A549 (cell line): ENCODE measurements at regions not wholly inside any gene's neighbourhood (a gene's known extent, or its start where the extent isn't known, plus 50 kb on each side); places are given as distances from the start of the nearest gene placed in this dataset.

Experiments used
- ATAC-seq, 2 experiments: fragments of 200-7000 bp in 1 of 2; fragments of >200 bp in 1 of 2; cut with Nextera tagmentation in 1 of 2; cut with Tn5 transposase in 1 of 2; 3 replicates each; pipeline versions ENCODE4 v1.8.0 to v1.9.1; 2018 to 2020; ENCODE audit warnings: mild to moderate bottlenecking in 1 of 2, moderate library complexity in 1 of 2
- CTCF ChIA-PET: fragments of 300-600 bp; sonication (Branson Sonifier 250); formaldehyde crosslinking; extraction: SDS; loops from one replicate; lab custom pipeline; 2021; ENCODE audit warnings: antibody characterized with exemption, inconsistent platforms; lab: Yijun Ruan, JAX
- POLR2A ChIA-PET: fragments of 350-600 bp; formaldehyde crosslinking; extraction: SDS; loops from one replicate; lab custom pipeline; 2021; ENCODE audit warnings: antibody characterized with exemption, inconsistent platforms; lab: Yijun Ruan, JAX
- DNase-seq, 2 experiments: peaks; one replicate each; pipeline versions ENCODE4 v3.0.0 to v3.0.0-alpha.2; 2011 to 2016; ENCODE audit warnings: low read depth in 1 of 2, low spot score in 1 of 2
- FAIRE-seq: peaks from 2 replicates; lab custom pipeline; 2011; peaks lifted over from hg19 to GRCh38; lab: Jason Lieb, UNC
- H3K27ac ChIP-seq, 2 experiments: fragments of >200 bp; sonication (Bioruptor Twin); formaldehyde crosslinking; 3 replicates each; pipeline ENCODE4 v1.5.1; 2016 to 2017
- H3K4me1 ChIP-seq: fragments of >200 bp; sonication (Bioruptor Twin); formaldehyde crosslinking; 3 replicates; pipeline ENCODE4 v1.6.1; 2016
- H3K4me2 ChIP-seq: fragments of >200 bp; sonication (Bioruptor Twin); formaldehyde crosslinking; 3 replicates; pipeline ENCODE4 v1.6.1; 2016
- H3K4me3 ChIP-seq: fragments of >200 bp; sonication (Bioruptor Twin); formaldehyde crosslinking; 3 replicates; pipeline ENCODE4 v1.5.1; 2016
- H3K9me3 ChIP-seq: fragments of >200 bp; sonication (Bioruptor Twin); formaldehyde crosslinking; 3 replicates; pipeline ENCODE4 v1.6.1; 2016
- CEBPB ChIP-seq, 2 experiments: fragments of >200 bp in 1 of 2; sonication (Bioruptor Twin) in 1 of 2; formaldehyde crosslinking in 1 of 2; IDR thresholded peaks; 2 replicates each; pipeline ENCODE4 v1.6.1; 2012 to 2016
- CTCF ChIP-seq: fragments of >200 bp; sonication (Bioruptor Twin); formaldehyde crosslinking; IDR thresholded peaks from 3 replicates; pipeline ENCODE4 v1.5.1; 2016
- EHMT2 ChIP-seq: fragments of 200-600 bp; sonication (generic); IDR thresholded peaks from 2 replicates; pipeline ENCODE4 v1.6.1; 2016; ENCODE audit warnings: antibody characterized with exemption, low read depth, mild to moderate bottlenecking, moderate library complexity
- FOSL2 ChIP-seq, 2 experiments: fragments of 450-650 bp in 1 of 2; fragments of >200 bp in 1 of 2; sonication (Bioruptor Twin) in 1 of 2; formaldehyde crosslinking; IDR thresholded peaks; 2 replicates each; pipeline versions ENCODE4 v1.5.0 to v1.6.1; 2016 to 2020; ENCODE audit warnings: mild to moderate bottlenecking in 1 of 2, moderate library complexity in 1 of 2
- FOXS1 ChIP-seq: fragments of 250-450 bp; sonication (Bioruptor Pico); IDR thresholded peaks from 2 replicates; pipeline ENCODE4 v1.5.0; 2020; ENCODE audit warnings: mild to moderate bottlenecking, moderate library complexity
- HDAC2 ChIP-seq: fragments of 200-600 bp; sonication (generic); IDR thresholded peaks from 2 replicates; pipeline ENCODE4 v1.6.1; 2016
- HOXB13 ChIP-seq: fragments of 250-450 bp; sonication (Bioruptor Pico); IDR thresholded peaks from 2 replicates; pipeline ENCODE4 v1.5.0; 2020; ENCODE audit warnings: low read depth, mild to moderate bottlenecking, moderate library complexity
- JUN ChIP-seq, 2 experiments: fragments of >200 bp; sonication (Bioruptor Twin); formaldehyde crosslinking; IDR thresholded peaks; 2 replicates in 1 of 2; 3 replicates in 1 of 2; pipeline ENCODE4 v1.6.1; 2016 to 2017
- JUNB ChIP-seq: fragments of >200 bp; sonication (Bioruptor Twin); formaldehyde crosslinking; IDR thresholded peaks from 2 replicates; pipeline ENCODE4 v1.6.1; 2016
- MAZ ChIP-seq: fragments of 150-350 bp; IDR thresholded peaks from 2 replicates; pipeline ENCODE4 v1.6.1; 2014; ENCODE audit warnings: antibody characterized with exemption, low read depth, low read length, borderline replicate concordance
- MYC ChIP-seq: IDR thresholded peaks from 2 replicates; pipeline ENCODE4 v1.6.1; 2012; ENCODE audit warnings: mild to moderate bottlenecking, inconsistent platforms, low read length, improper control_type of control experiment, borderline replicate concordance
- POLR2AphosphoS2 ChIP-seq: conservative IDR thresholded peaks from 2 replicates; pipeline ENCODE4 v1.6.1; 2012; ENCODE audit warnings: low read length, improper control_type of control experiment, inconsistent platforms
- RCOR1 ChIP-seq: fragments of 150-350 bp; IDR thresholded peaks from 2 replicates; pipeline ENCODE4 v1.6.1; 2014; ENCODE audit warnings: antibody characterized with exemption, low read length, low read depth
- SMC3 ChIP-seq: fragments of >200 bp; sonication (Bioruptor Twin); formaldehyde crosslinking; IDR thresholded peaks from 3 replicates; pipeline ENCODE4 v1.6.1; 2018; ENCODE audit warnings: inconsistent platforms
- SREBF2 ChIP-seq: fragments of 450-650 bp; IDR thresholded peaks from 2 replicates; pipeline ENCODE4 v1.6.1; 2014; ENCODE audit warnings: mild to moderate bottlenecking, moderate library complexity
- TFCP2L1 ChIP-seq: fragments of 250-450 bp; sonication (Bioruptor Pico); IDR thresholded peaks from 2 replicates; pipeline ENCODE4 v1.5.0; 2021; ENCODE audit warnings: mild to moderate bottlenecking
- ZFP36 ChIP-seq: fragments of 450-650 bp; IDR thresholded peaks from 2 replicates; pipeline ENCODE4 v1.6.1; 2014; ENCODE audit warnings: borderline replicate concordance; ENCODE audit not compliant: partially characterized antibody
- ZNF302 ChIP-seq: fragments of 250-450 bp; sonication (Bioruptor Pico); IDR thresholded peaks from 2 replicates; pipeline ENCODE4 v1.9.0; 2021; ENCODE audit warnings: inconsistent platforms, mild to moderate bottlenecking, moderate library complexity
- WGBS: methylation state at CpG from one replicate; pipeline ENCODE4 v1.1.6; 2017; ENCODE audit errors: missing lambda C conversion rate; 5-methylcytosine and 5-hydroxymethylcytosine counted together
- TF ChIP-seq, protein P1 (sequence below): IDR thresholded peaks from 2 replicates; pipeline ENCODE4 v1.6.1; 2012
- TF ChIP-seq, protein P2 (sequence below): fragments of 250-450 bp; sonication (Bioruptor Pico); IDR thresholded peaks from 2 replicates; pipeline ENCODE4 v1.5.0; 2021; ENCODE audit warnings: mild to moderate bottlenecking, moderate library complexity, borderline replicate concordance

- TF ChIP-seq POLR2AphosphoS2 (no peak), FOSL2 (IDR thresholded peaks at IDR 0.05) (no peak), FOSL2 (CRISPR knock-in tag; IDR thresholded peaks at IDR 0.05) (no peak), JUNB (no peak), HOXB13 (CRISPR knock-in tag) (no peak), ZFP36 (no peak), CEBPB (IDR thresholded peaks at IDR 0.05) (no peak)
These were observed 423.1 kb upstream of the DYNLRB2 start (continued) for GRCh38 chr16:80117556-80118130.

DNA sequence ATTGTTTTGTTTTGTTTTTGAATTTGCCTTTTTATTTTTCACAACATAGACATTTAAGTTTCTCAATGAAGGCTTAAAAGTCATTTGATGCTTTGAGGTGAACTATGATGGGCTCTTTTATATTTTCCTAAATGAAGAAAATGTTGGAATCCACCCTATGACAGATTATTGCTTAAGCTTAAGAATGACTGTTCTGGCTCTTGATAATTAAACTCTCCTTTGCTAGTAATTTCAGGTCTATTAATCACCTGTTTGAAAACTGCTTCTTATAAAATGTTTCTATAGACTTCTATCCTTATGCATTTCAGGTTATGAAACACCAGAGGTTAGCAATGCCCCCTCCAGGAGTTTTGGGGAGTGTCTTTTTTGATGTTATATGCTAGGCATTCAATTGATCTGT lies 424.1 kb upstream of the DYNLRB2 start:
- Histone ChIP-seq H3K4me2 (no peak overlapping the region), H3K4me3 (no peak overlapping the region), H3K4me1 (no peaks in the 10 kb centered on the region), H3K27ac (no peak overlapping the region), H3K9me3 (no peaks in the 10 kb centered on the region)
- no peak for DNase-seq
- ChIA-PET POLR2A (no interaction called here), CTCF (interaction anchor here (1.1 kb wide), 1 partner anchor 13 kb away, joined by 3 read pairs; no protein-coding TSS in a partner anchor)
- no peak for ATAC-seq
- no peak for FAIRE-seq
- TF ChIP-seq EHMT2 (no peak), MAZ (no peak), CEBPB (IDR thresholded peaks at IDR 0.05) (no peak), CTCF (no peak), FOXS1 (no peak), TFCP2L1 (CRISPR knock-in tag) (no peak), HDAC2 (no peak), MYC (no peak), POLR2AphosphoS2 (no peak), HOXB13 (CRISPR knock-in tag) (no peak)
- TF ChIP-seq, protein P1, sequence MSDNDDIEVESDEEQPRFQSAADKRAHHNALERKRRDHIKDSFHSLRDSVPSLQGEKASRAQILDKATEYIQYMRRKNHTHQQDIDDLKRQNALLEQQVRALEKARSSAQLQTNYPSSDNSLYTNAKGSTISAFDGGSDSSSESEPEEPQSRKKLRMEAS, result no peak

DNA sequence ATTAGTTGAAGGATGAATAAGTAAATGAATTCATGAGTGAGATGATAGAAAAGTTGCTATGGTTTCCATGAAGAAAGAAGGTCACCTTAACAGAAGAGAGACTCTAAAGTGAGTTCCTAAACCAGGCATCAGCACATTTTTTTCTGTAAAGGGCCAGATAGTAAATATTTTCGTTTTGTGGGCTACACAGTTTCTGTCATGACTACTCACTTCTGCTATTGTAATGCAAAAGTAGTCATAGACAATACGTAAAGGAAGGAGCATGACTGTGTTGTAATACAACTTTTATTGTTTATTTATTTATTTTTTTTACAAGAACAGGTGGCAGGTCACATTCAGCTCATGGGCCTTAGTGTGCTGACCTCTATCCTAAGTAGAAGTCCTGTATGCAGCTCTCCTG lies 426.1 kb upstream of the DYNLRB2 start:
- CTCF ChIA-PET, result interaction anchor here (0.9 to 1.8 kb wide), 2 partner anchors 13 to 30 kb away, joined by 3 to 4 read pairs; no protein-coding TSS in a partner anchor
- POLR2A ChIA-PET, result no interaction called here
- Histone ChIP-seq H3K4me1 (no peaks in the 10 kb centered on the region), H3K9me3 (no peaks in the 10 kb centered on the region), H3K4me2 (no peak overlapping the region), H3K4me3 (no peak overlapping the region), H3K27ac (no peak overlapping the region)
- FAIRE-seq (no peak), ATAC-seq (no peak), DNase-seq (no peak)
- TF ChIP-seq SMC3 (no peak), JUN (IDR thresholded peaks at IDR 0.05) (no peak), RCOR1 (no peak), HOXB13 (CRISPR knock-in tag) (no peak), EHMT2 (no peak), ZNF302 (no peak), SREBF2 (no peak)
- TF ChIP-seq, protein P2, sequence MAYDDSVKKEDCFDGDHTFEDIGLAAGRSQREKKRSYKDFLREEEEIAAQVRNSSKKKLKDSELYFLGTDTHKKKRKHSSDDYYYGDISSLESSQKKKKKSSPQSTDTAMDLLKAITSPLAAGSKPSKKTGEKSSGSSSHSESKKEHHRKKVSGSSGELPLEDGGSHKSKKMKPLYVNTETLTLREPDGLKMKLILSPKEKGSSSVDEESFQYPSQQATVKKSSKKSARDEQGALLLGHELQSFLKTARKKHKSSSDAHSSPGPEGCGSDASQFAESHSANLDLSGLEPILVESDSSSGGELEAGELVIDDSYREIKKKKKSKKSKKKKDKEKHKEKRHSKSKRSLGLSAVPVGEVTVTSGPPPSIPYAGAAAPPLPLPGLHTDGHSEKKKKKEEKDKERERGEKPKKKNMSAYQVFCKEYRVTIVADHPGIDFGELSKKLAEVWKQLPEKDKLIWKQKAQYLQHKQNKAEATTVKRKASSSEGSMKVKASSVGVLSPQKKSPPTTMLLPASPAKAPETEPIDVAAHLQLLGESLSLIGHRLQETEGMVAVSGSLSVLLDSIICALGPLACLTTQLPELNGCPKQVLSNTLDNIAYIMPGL, result no peak
- 33% methylated on average over 2 of the region's 2 CpGs for WGBS
